Endodermal cell (in vitro differentiated cells): ENCODE measurements at regions not wholly inside any gene's neighbourhood (a gene's known extent, or its start where the extent isn't known, plus 50 kb on each side); places are given as distances from the start of the nearest gene placed in this dataset.

ENCODE experiments used
- DNase-seq: peaks from one replicate; pipeline ENCODE4 v3.0.0-alpha.2; 2017
- H3K27ac ChIP-seq: 2 replicates; pipeline ENCODE4 v1.5.1; 2013; ENCODE audit warnings: mild to moderate bottlenecking, low read depth, low read length, moderate library complexity
- H3K27me3 ChIP-seq: 2 replicates; pipeline ENCODE4 v1.6.1; 2013; ENCODE audit warnings: mild to moderate bottlenecking, low read length, moderate library complexity; ENCODE audit not compliant: insufficient read depth, control insufficient read depth, poor library complexity, severe bottlenecking
- H3K36me3 ChIP-seq: 2 replicates; pipeline ENCODE4 v1.7.0; 2013; ENCODE audit warnings: mild to moderate bottlenecking, low read length, moderate library complexity; ENCODE audit not compliant: control insufficient read depth, insufficient read depth
- H3K4me1 ChIP-seq: one replicate; pipeline ENCODE4 v1.7.0; 2013; ENCODE audit warnings: low read length; ENCODE audit not compliant: control insufficient read depth, insufficient read depth
- H3K4me3 ChIP-seq: 2 replicates; pipeline ENCODE4 v1.5.1; 2013; ENCODE audit warnings: mild to moderate bottlenecking, low read length, moderate library complexity
- H3K9ac ChIP-seq: 2 replicates; pipeline ENCODE4 v1.6.1; 2013; ENCODE audit warnings: mild to moderate bottlenecking, low read length, moderate library complexity; ENCODE audit not compliant: poor library complexity, severe bottlenecking; ENCODE audit errors: extremely low read depth
- H3K9me3 ChIP-seq: 2 replicates; pipeline ENCODE4 v1.6.1; 2013; ENCODE audit warnings: mild to moderate bottlenecking, low read length, moderate library complexity; ENCODE audit not compliant: control insufficient read depth
- H3K27ac Mint-ChIP-seq: 2 replicates; pipeline ENCODE4 v1.8.0; 2020; ENCODE audit warnings: mixed read lengths
- H3K27me3 Mint-ChIP-seq: 2 replicates; pipeline ENCODE4 v1.8.0; 2021; ENCODE audit warnings: mild to moderate bottlenecking, mixed read lengths; ENCODE audit not compliant: insufficient read depth
- H3K36me3 Mint-ChIP-seq: 2 replicates; pipeline ENCODE4 v1.8.0; 2020; ENCODE audit warnings: low read depth, mixed read lengths
- H3K4me1 Mint-ChIP-seq: 2 replicates; pipeline ENCODE4 v1.8.0; 2020; ENCODE audit warnings: mixed read lengths
- H3K4me3 Mint-ChIP-seq: 2 replicates; pipeline ENCODE4 v1.8.0; 2020; ENCODE audit warnings: mild to moderate bottlenecking, moderate library complexity, mixed read lengths
- H3K9me3 Mint-ChIP-seq: 2 replicates; pipeline ENCODE4 v1.8.0; 2020; ENCODE audit warnings: mild to moderate bottlenecking, mixed read lengths
- CTCF ChIP-seq: fragments of 200-600 bp; sonication (generic); conservative IDR thresholded peaks from 2 replicates; pipeline ENCODE4 v1.5.0; 2021; ENCODE audit warnings: antibody characterized with exemption, mild to moderate bottlenecking
- WGBS, 2 experiments: methylation state at CpG; one replicate each; pipeline versions ENCODE4 v1.1.5 to v1.1.7; 2013; ENCODE audit warnings: missing lambda C conversion rate in 2 of 2, mixed read lengths in 1 of 2; ENCODE audit not compliant: insufficient coverage in 1 of 2, insufficient read length in 1 of 2; 5-methylcytosine and 5-hydroxymethylcytosine counted together

- H3K36me3 ChIP-seq, result no peaks in the 10 kb centered on the region
- H3K36me3 Mint-ChIP-seq, result no peaks in the 10 kb centered on the region
- H3K4me1 Mint-ChIP-seq, result no peaks in the 10 kb centered on the region
- no peaks in the 10 kb centered on the region for H3K9me3 Mint-ChIP-seq
- H3K4me1 ChIP-seq, result no peaks in the 10 kb centered on the region
- no peak overlapping the region for H3K4me3 ChIP-seq
- no peaks in the 10 kb centered on the region for H3K27me3 Mint-ChIP-seq
- H3K27ac ChIP-seq, result no peak overlapping the region
- no peak overlapping the region for H3K9ac ChIP-seq
- no peak overlapping the region for H3K4me3 Mint-ChIP-seq
- no peak overlapping the region for H3K27ac Mint-ChIP-seq
- DNase-seq, result no peak
- TF ChIP-seq CTCF, result no peak
- WGBS, 2 experiments, result 88% methylated on average over 1 of the region's 1 CpG; no CpG with 5 or more reads in 1 of the 2 experiments
- no peaks in the 10 kb centered on the region for H3K9me3 ChIP-seq
- H3K27me3 ChIP-seq, result no peaks in the 10 kb centered on the region
Measured at GRCh38 chr6:74167976-74168375, 472.0 kb downstream of the CD109 start.

- no peak overlapping the region for H3K4me3 Mint-ChIP-seq
- TF ChIP-seq CTCF, result no peak
- H3K4me3 ChIP-seq, result no peak overlapping the region
- H3K36me3 ChIP-seq, result no peaks in the 10 kb centered on the region
- no peaks in the 10 kb centered on the region for H3K4me1 ChIP-seq
- H3K9me3 Mint-ChIP-seq, result no peaks in the 10 kb centered on the region
- WGBS, 2 experiments, result 88 to 100% methylated on average over 1 of the region's 1 CpG
- H3K27ac Mint-ChIP-seq, result no peak overlapping the region
- H3K36me3 Mint-ChIP-seq, result no peaks in the 10 kb centered on the region
- H3K27me3 Mint-ChIP-seq, result no peaks in the 10 kb centered on the region
- no peaks in the 10 kb centered on the region for H3K27me3 ChIP-seq
- H3K9me3 ChIP-seq, result no peaks in the 10 kb centered on the region
- no peak overlapping the region for H3K27ac ChIP-seq
- no peak for DNase-seq
- no peaks in the 10 kb centered on the region for H3K4me1 Mint-ChIP-seq
- H3K9ac ChIP-seq, result no peak overlapping the region
Measured at GRCh38 chr6:74167511-74167910, 471.5 kb downstream of the CD109 start.

- no peak overlapping the region for H3K9ac ChIP-seq
Measured at GRCh38 chr6:74166849-74167248, 470.8 kb downstream of the CD109 start.

More at GRCh38 chr6:74166849-74167248, 470.8 kb downstream of the CD109 start:
- no peak for DNase-seq
- no peaks in the 10 kb centered on the region for H3K9me3 ChIP-seq
- H3K4me3 Mint-ChIP-seq, result no peak overlapping the region
- H3K4me1 ChIP-seq, result no peaks in the 10 kb centered on the region
- no peaks in the 10 kb centered on the region for H3K36me3 Mint-ChIP-seq
- H3K27ac ChIP-seq, result no peak overlapping the region
- H3K36me3 ChIP-seq, result no peaks in the 10 kb centered on the region
- H3K27me3 ChIP-seq, result no peaks in the 10 kb centered on the region
- no peak overlapping the region for H3K4me3 ChIP-seq
- H3K27ac Mint-ChIP-seq, result no peak overlapping the region
- H3K9me3 Mint-ChIP-seq, result no peaks in the 10 kb centered on the region
- no peaks in the 10 kb centered on the region for H3K4me1 Mint-ChIP-seq
- no peaks in the 10 kb centered on the region for H3K27me3 Mint-ChIP-seq
- WGBS, 2 experiments, result 90% methylated on average over 2 of the region's 2 CpGs; no CpG with 5 or more reads in 1 of the 2 experiments
- TF ChIP-seq CTCF, result no peak
